Posterior cingulate gyrus (tissue), 11 donors: ENCODE measurements at regions not wholly inside any gene's neighbourhood (a gene's known extent, or its start where the extent isn't known, plus 50 kb on each side); places are given as distances from the start of the nearest gene placed in this dataset.
A peak's percentile ranks its signal among the peaks of the same experiment; 100 is the strongest.

Experiments
- DNase-seq, 10 donors: peaks; one replicate each; pipeline versions ENCODE4 v3.0.0 to v3.0.0-alpha.2; 2020 to 2021; ENCODE audit warnings: mixed read lengths in 3 of 10
- intact Hi-C: fragments of 100-400 bp; cut with DNase I; formaldehyde crosslinking; loops from one replicate; pipeline ENCODE4 v1.15.1; 2023

DNA sequence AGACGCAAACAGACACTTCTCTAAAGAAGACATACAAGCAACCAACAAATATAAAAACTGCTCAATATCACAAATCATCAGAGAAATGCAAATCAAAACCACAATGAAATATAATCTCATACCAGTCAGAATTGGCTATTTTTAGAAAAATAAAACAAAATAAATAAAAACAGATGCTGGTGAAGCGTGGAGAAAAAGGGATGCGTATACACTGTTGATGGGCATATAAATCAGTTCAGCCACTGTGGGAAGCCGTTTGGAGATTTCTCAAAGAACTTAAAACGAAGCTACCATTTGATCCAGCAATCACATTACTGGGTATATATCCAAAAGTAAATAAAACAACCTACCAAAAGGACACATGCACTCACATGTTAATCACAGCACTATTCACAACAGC is 206.2 kb downstream of the HNMT start:
- intact Hi-C loops = no loop called here
- DNase-seq = no peak

DNA sequence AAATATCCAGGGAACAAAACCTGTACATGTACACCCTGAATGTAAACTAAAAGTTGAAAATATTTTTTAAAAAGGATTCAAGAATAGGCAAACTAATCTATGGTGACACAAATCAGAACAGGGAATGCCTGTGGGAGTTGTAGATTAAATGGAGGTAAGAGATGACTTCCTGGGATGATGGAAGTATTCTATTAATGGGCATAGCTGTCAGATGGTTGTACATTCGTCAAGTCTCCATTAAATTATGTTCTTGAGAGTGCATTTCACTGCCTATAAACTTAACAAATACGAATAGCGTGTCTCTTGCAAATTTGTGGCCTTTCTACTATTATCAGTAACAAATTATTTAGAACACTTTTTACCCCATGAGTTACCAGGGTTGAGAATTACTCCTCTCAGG is 207.0 kb downstream of the HNMT start:
- intact Hi-C loops = no loop called here
- DNase-seq = no peak

GRCh38 chr2:138175066-138175465 is 210.8 kb downstream of the HNMT start:
- DNase-seq = no peak

GRCh38 chr2:138176862-138177439 is 212.7 kb downstream of the HNMT start:
- intact Hi-C loops = no loop called here
- DNase-seq = no peak

More at GRCh38 chr2:138175066-138175465, 210.8 kb downstream of the HNMT start:
- intact Hi-C loops = no loop called here

DNA sequence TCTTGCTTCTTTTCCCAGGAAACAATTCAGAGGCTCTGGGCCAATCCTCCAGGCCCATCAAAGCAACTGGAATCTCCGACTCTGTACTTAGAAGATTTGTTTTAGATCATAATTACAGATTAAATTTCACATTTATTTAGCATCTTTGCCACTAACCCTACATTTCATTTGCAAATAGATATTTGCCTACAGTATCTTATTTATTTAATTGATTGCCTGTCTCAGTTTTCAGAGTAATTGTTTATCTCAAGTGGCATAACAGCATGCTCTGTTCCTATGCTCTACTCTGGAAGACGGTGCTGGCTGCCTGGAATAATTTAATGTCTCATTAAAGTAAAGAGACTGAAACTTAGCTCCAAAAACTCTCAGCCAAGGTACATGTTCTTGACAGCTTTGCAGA is 213.4 kb downstream of the HNMT start:
- intact Hi-C loops = no loop called here
- no peak for DNase-seq

DNA sequence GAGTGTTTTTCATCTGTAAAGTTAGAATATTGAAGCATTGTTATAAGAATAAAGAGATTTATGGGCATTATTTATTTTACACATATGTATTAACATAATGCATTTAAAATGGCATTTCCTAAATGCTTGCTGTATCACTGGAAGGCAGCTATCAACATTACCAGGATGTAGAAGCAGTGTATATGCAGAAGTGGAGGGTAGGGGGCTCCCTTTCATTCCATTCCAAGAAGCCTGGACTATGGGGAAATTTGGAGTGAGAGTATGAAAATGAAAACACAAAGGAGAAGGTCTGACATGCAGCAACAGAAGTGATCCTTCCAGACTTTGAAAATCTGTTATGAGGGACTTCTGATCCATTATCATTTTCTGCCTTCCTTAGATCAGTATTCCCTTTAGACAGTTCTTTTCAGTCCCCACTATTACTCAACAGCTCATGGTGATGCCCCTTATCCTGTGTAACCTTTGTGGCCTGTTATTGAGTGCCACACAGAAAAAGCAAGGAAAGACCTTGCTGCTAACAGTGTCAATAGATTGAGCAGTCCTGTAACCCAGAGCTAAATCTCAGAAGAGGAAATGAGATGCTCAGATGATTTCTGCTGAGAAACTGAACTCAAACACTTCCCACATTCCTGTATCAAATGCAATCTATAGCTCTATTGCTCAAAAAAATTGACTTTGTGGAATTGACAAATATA is 216.6 kb downstream of the HNMT start:
- intact Hi-C loops = no loop called here
- DNase-seq = no peak

DNA sequence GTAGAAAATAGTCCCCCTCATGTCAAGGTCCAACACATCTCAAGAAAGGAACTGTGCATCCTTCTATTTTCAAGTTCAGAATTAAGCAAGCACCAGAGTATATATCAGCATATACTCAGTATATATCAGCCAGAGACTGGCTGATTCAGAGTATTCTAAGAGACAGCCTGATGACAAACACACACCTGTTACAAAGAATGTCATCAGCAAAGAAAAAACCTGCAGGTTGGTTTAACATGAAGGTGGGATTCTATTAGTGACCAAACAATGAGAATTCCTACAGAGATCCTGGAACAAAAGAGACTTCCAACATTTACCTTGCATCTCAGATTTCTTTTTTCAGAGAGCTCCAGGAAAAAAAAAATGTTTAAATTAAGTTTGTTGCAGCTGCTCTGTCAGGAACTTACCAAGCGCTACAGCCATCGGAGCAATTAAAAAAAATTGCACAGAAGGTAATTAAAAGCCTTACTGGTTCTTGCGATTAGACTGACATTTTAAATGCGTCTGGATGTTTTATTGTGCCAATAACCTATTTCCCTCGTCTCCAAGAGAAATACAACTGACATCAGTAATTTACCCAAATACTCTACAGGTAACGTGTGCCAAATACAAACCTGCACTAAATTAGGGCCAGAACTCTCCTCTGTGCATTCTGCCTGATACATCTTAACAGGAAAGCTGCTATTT is 218.1 kb downstream of the HNMT start:
- DNase-seq = no peak
- intact Hi-C loops = no loop called here

DNA sequence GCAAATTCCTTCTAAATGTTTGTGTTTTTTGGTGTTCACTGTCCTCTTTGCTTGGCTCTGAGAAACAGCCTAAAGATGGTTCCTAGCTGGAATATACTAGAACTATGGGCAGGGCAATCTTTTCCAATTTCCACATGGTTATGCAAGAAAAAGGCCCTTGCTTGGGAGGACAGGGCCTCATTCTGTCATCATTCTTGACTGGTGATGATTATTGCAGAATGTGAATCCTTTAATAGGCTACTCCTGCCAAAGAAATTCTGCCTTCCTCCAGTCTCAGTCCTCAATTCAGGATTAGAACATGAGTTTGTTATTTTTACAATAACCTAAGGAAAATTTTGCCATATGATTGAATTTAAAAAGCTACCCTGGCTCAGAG is 218.7 kb downstream of the HNMT start:
- intact Hi-C loops = no loop called here
- no peak for DNase-seq

GRCh38 chr2:138183705-138184104 is 219.4 kb downstream of the HNMT start:
- intact Hi-C loops = no loop called here

GRCh38 chr2:138184428-138184827 is 220.2 kb downstream of the HNMT start:
- intact Hi-C loops = no loop called here
- DNase-seq = no peak

More at GRCh38 chr2:138183705-138184104, 219.4 kb downstream of the HNMT start:
- DNase-seq = no peak

DNA sequence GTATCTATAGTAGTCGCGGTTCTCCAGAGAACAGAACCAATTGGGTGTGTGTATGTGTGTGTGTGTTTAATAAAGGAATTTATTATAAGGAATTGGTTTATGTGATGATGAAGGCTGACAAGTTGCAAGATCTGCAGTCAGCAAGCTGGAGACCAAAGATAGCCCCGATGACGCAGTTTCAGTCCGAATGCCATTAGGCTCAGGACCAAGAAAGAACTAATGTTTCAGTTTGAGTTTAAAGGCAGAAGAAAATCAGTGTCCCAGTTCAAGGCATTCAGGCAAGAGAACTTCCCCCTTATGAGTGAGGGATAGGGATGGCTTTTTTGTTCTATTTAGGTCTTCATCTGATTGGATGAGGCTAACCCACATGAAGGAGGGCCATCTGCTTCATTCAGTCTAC is 221.6 kb downstream of the HNMT start:
- no peak for DNase-seq
- intact Hi-C loops = no loop called here

GRCh38 chr2:138187221-138187620 is 222.9 kb downstream of the HNMT start:
- DNase-seq = peak in 2 of 10 donors; percentile 25 to 57
- intact Hi-C loops = no loop called here

GRCh38 chr2:138190999-138191398 is 226.7 kb downstream of the HNMT start:
- no peak for DNase-seq
- intact Hi-C loops = loop anchor here (10.0 kb wide), 1 partner anchor 166 kb away; no protein-coding TSS in a partner anchor

DNA sequence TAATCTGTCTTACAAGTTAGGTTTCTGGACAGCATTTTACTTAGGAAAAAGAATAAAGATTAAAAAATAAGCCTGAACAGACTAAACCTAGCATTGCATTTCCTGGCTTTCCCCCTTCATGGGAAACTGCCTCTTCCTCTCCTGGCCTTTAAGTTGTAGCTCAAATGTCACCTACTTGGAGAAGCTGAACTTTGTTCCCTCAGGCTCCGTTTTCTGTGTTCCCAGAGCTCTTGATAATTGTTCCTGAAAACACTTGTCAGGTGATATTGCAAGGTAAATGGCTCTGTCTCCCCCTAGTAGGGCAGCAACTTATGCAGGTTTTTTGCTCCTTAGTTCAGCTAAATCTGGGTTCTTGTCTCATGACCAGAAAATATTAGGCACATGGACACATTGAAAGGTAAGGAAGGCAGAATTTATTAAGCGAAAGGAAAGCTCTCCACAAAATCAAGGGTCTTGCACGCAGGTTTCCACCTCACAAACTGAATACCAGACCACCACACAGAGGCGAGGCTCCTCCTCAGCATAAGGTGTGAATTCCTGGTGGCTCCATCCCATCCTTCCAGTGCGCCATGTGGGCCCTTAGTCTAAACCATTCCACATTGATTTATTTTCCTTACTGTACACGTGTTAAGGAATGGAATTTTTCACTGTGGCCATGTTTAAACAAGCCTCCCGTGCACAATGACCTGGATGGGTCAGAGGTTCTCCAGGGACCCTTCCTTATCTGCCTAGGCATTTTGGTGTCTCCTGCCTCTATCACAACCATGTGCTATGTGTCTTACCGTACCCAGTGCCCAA is 229.3 kb downstream of the HNMT start:
- peak in 1 of 10 donors; percentile 52 for DNase-seq
- intact Hi-C loops = loop anchor here (10.0 kb wide), 1 partner anchor 169 kb away; no protein-coding TSS in a partner anchor

- intact Hi-C loops = no loop called here
Measured at GRCh38 chr2:138201286-138201685, 237.0 kb downstream of the HNMT start.

DNA sequence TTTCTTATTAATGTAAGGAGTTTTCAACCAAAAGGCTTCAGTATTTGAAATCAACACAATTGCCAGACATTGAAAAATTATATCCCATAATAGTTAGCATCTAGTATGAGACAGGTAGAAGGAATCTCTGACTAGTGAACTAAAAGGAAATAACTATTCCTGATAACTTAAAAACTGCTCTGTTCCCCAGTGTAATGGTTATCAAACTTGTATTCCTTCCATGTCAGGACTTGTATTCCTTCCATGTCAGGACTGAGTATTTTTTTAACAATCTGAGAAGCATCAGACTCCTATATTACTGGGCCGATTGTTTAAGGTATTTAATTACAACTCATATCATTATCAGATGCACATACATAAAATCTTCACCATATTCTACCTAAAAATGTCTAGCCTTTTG is 238.5 kb downstream of the HNMT start:
- DNase-seq = no peak
- intact Hi-C loops = no loop called here

More at GRCh38 chr2:138201286-138201685, 237.0 kb downstream of the HNMT start:
- DNase-seq = no peak

DNA sequence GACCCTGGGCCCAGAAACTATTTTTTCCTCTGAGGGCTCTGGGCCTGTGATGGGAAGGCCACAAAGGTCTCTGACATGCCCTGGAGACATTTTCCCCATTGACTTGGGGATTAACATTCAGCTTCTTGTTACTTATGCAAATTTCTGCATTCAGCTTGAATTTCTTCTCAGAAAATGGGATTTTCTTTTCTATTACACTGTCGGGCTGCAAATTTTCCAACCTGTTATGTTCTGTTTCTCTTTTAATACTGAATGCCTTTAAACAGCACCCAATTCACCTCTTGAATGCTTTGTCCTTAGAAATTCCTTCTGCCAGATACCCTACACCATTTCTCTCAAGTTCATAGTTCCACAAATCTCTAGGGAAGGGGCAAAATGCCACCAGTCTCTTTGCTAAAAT is 241.0 kb downstream of the HNMT start:
- no peak for DNase-seq

DNA sequence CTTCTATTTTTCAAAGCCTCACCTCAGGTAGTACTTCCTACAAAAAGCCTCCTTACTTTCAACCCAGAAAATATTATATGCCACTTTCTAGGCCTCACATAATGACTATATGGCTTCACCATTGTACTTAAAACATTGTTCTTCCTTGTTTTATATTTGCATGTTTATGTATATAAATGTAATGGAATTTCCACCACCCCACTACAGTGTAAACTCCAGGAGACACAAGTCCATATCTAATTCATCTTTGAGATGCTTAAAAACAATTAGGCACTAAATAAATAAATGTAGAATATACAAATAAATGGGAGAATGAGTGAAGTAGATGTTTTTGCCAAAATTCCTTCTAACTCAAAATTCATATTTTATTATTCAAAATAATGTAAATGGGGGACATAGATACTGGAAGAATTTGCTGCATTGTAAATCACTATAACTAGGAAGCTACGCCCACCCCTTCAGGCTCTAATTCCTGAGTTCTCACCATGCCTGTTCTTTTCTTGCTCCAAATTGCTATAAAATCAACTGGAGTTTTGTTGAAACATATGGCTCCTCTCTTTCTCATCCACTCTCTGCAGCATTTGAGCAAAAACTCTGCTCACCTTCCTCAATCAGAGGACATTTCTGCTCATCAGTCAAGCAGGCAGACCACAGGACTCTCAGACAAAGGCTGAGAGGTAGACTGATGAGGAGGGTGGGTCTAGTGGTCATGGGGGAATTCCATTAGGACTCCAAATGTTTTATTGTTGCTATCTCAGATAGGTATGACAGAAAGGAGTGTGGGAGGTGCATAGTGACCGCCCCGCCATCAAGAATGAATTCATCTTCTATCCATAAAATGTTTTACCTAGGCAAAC is 243.0 kb downstream of the HNMT start:
- intact Hi-C loops = no loop called here
- DNase-seq = no peak

More for the DNA sequence above, 241.0 kb downstream of the HNMT start:
- intact Hi-C loops = no loop called here

DNA sequence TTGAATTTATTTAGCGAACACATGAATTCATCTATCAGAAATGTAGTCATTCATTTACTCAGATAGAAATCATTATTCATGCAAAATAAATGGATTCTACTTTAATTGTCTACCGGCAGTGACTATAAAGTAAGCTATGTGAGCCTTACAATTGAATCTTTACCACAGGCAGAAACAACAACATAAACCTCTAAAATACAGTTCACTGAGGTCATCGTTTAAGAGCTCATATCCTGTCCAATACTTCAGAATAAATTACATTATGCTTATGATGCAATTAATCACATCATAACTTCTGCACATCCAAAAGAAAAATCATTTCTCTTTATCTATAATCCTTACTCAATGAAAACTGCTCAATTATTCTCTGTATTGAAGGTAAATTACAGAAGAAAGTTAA is 244.7 kb downstream of the HNMT start:
- intact Hi-C loops = no loop called here
- no peak for DNase-seq

GRCh38 chr2:138210487-138210886 is 246.2 kb downstream of the HNMT start:
- intact Hi-C loops = no loop called here
- peak in 3 of 10 donors; percentile 9 to 55 (median 12) for DNase-seq
